LNCAP (cell line): ENCODE measurements at regions not wholly inside any gene's neighbourhood (a gene's known extent, or its start where the extent isn't known, plus 50 kb on each side); places are given as distances from the start of the nearest gene placed in this dataset.

ENCODE experiments used
- CTCF ChIP-seq: fragments of 450-650 bp; IDR thresholded peaks from 2 replicates; pipeline ENCODE4 v1.5.1; 2017; ENCODE audit warnings: mild to moderate bottlenecking

- TF ChIP-seq CTCF = no peak
Observed at GRCh38 chr3:106795553-106795952, 581.7 kb upstream of the CCDC54 start.

GRCh38 chr3:106797461-106797860, 579.8 kb upstream of the CCDC54 start:
- TF ChIP-seq CTCF = no peak

- TF ChIP-seq CTCF = no peak
Observed at GRCh38 chr3:106805625-106806024, 571.6 kb upstream of the CCDC54 start.

- no peak for TF ChIP-seq CTCF
Observed at GRCh38 chr3:106806964-106807363, 570.3 kb upstream of the CCDC54 start.

- no peak for TF ChIP-seq CTCF
Observed at GRCh38 chr3:106809041-106809440, 568.2 kb upstream of the CCDC54 start.

GRCh38 chr3:106809623-106810299, 567.5 kb upstream of the CCDC54 start:
- no peak for TF ChIP-seq CTCF

- TF ChIP-seq CTCF = no peak
Observed at GRCh38 chr3:106810300-106810875, 566.9 kb upstream of the CCDC54 start.
